ENCODE measurements at regions not wholly inside any gene's neighbourhood (a gene's known extent, or its start where the extent isn't known, plus 50 kb on each side); places are given as distances from the start of the nearest gene placed in this dataset.

- no peaks in the 10 kb centered on the region for H3K9me3 ChIP-seq (ENCODE audit: insufficient read depth in 2 of 2, low read depth in 1 of 2, low read length in 1 of 2)
- POLR2A ChIA-PET (ENCODE audit: partially characterized antibody), result no interaction called here
- H3K27me3 ChIP-seq (replicated peaks in 1 of 4; ENCODE audit: control insufficient read depth in 3 of 4, extremely low read depth in 1 of 4, insufficient read depth in 3 of 4, low read length in 3 of 4), result no peaks in the 10 kb centered on the region
- H3K36me3 ChIP-seq (ENCODE audit: control insufficient read depth in 2 of 4, insufficient read depth in 4 of 4, low read length in 3 of 4), result no peaks in the 10 kb centered on the region
- H2BK15ac ChIP-seq (ENCODE audit: low read length), result no peak overlapping the region
- H2BK12ac ChIP-seq (ENCODE audit: low read depth, low read length), result no peak overlapping the region
- H3K23me2 ChIP-seq (ENCODE audit: low read depth, low read length), result no peaks in the 10 kb centered on the region
- H3K18ac ChIP-seq (ENCODE audit: extremely low read depth, low read length), result no peak overlapping the region
- no peaks in the 10 kb centered on the region for H4K20me1 ChIP-seq (replicated peaks in 1 of 2; ENCODE audit: control insufficient read depth in 1 of 2, insufficient read depth in 2 of 2, low read length in 2 of 2)
- H3K56ac ChIP-seq (replicated peaks; ENCODE audit: insufficient read length, low read depth, low read length), result no peak overlapping the region
- no peak overlapping the region for H2BK120ac ChIP-seq (replicated peaks; ENCODE audit: low read depth, low read length)
- H3K4ac ChIP-seq (replicated peaks; ENCODE audit: insufficient read length, low read depth, low read length), result no peak overlapping the region
- TF ChIP-seq CBX8 (IDR thresholded peaks at IDR 0.05; ENCODE audit: borderline replicate concordance, low read depth, low read length) (no peak), MAFK (IDR thresholded peaks at IDR 0.05; ENCODE audit: low read depth, low read length) (no peak), RAD21 (IDR thresholded peaks at IDR 0.05 in 1 of 2, conservative IDR thresholded peaks at IDR 0.05 in 1 of 2; ENCODE audit: low read depth in 2 of 2, low read length in 2 of 2) (no peak), BRCA1 (IDR thresholded peaks at IDR 0.05; ENCODE audit: low read depth, low read length) (no peak), TAF1 (IDR thresholded peaks at IDR 0.05; ENCODE audit: low read depth, low read length) (no peak), ATF3 (IDR thresholded peaks at IDR 0.05; ENCODE audit: insufficient read depth, low read depth, low read length) (no peak), PHF8 (conservative IDR thresholded peaks at IDR 0.05; ENCODE audit: low read depth, low read length) (no peak), GTF2F1 (IDR thresholded peaks at IDR 0.05; ENCODE audit: borderline replicate concordance, low read depth, low read length) (no peak), SP1 (IDR thresholded peaks at IDR 0.05; ENCODE audit: low read depth, low read length) (no peak), SP2 (IDR thresholded peaks at IDR 0.05; ENCODE audit: low read length) (no peak)
- H3K79me2 ChIP-seq (ENCODE audit: control insufficient read depth in 1 of 2, insufficient read depth in 2 of 2, low read length in 2 of 2), result no peaks in the 10 kb centered on the region
- DNase-seq (ENCODE audit: low read depth in 1 of 2, low spot score in 2 of 2), result no peak
- no peak overlapping the region for H3K14ac ChIP-seq (ENCODE audit: insufficient read length)
- no peak overlapping the region for H2BK5ac ChIP-seq (ENCODE audit: low read depth, low read length)
- no peak overlapping the region for H4K8ac ChIP-seq (ENCODE audit: extremely low read depth, insufficient read depth, low read length)
- no peak overlapping the region for H3K9ac ChIP-seq (replicated peaks in 1 of 4; ENCODE audit: extremely low read depth in 1 of 4, low read depth in 3 of 4, low read length in 3 of 4)
- no peak overlapping the region for H2BK20ac ChIP-seq (ENCODE audit: low read length)
- no peak overlapping the region for H3K4me3 ChIP-seq (ENCODE audit: extremely low read depth in 1 of 4, insufficient read depth in 2 of 4, low read depth in 3 of 4, low read length in 4 of 4)
- CTCF ChIA-PET (ENCODE audit: partially characterized antibody), result interaction anchor here (0.7 to 1.7 kb wide), 3 partner anchors 17 to 144 kb away, joined by 3 to 4 read pairs (median 3); no protein-coding TSS in a partner anchor
- no peak overlapping the region for H4K91ac ChIP-seq (replicated peaks; ENCODE audit: insufficient read length, low read length)
- no peaks in the 10 kb centered on the region; a peak in 1 of 7 replicates for H3K4me1 ChIP-seq (replicated peaks in 1 of 4; ENCODE audit: control insufficient read depth in 3 of 4, insufficient read depth in 4 of 4, low read length in 3 of 4)
- H3K4me2 ChIP-seq (ENCODE audit: insufficient read depth in 1 of 2, low read depth in 2 of 2, low read length in 2 of 2), result no peak overlapping the region
- no peaks in the 10 kb centered on the region for H3K79me1 ChIP-seq (ENCODE audit: low read depth, low read length)
- no peak overlapping the region for H3K27ac ChIP-seq (ENCODE audit: low read depth, low read length)
- no peak overlapping the region for H4K5ac ChIP-seq (ENCODE audit: insufficient read length, low read depth, low read length)
- WGBS, 2 experiments (ENCODE audit: extremely low coverage in 1 of 2, insufficient coverage in 1 of 2, insufficient read length in 1 of 2, insufficient replicate concordance in 2 of 2, low coverage in 1 of 2, low lambda C conversion rate in 2 of 2, missing lambda C conversion rate in 1 of 2), result 92% methylated on average over 5 of the region's 5 CpGs; no CpG with 5 or more reads in 1 of the 2 experiments
- no peak overlapping the region for H2AFZ ChIP-seq (ENCODE audit: low read length)
- H2AK5ac ChIP-seq (ENCODE audit: low read depth, low read length), result no peak overlapping the region
- no peak overlapping the region for H3K23ac ChIP-seq (ENCODE audit: insufficient read length)
- no peak for FAIRE-seq
Measured at GRCh38 chr5:2995035-2995434, 243.6 kb upstream of the IRX2 start.
